ENCODE measurements at regions not wholly inside any gene's neighbourhood (a gene's known extent, or its start where the extent isn't known, plus 50 kb on each side); places are given as distances from the start of the nearest gene placed in this dataset.

DNA sequence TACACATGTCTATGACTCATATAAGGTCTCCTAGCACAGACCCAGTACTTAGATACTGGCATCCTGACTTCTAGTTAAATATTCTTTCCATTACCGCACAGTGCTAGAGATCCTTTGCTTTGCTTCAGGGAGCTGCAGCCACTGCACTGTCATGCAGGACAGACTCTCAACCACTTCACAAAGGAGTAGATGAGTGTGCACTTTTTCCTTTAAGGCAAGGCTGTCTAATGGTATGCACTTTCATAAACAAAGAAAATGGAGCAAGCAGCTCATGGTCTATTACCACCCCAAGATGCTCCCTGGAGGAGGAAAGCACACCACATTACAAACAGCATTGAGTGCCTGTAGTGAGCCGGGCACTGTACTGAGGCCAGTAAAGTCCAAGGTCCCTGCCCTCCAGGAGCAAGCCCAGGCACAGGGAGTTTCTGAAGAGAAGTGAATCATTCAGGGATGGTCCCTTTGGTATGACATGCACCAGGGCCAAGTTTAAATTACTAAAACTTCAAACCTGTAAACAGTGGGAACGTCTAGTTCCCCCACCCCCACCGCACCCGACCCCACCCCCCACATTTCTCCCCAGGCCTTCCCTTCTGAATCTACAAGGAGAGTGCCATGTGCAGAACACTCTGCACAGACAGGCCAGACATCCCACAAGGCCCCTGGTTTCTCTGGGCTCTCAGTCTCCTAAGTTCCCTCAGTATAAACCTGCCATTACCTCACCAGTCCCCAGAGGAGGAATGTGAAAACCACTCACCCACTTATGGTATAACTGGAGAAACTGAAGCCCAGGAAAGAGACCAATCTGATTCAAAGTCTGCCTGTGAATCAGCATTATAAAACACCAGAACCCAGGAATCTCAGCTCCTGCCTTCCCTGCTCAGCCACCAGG lies 107.8 kb upstream of the BCL6 start:
- Histone ChIP-seq H3K27me3 (no peaks in the 10 kb centered on the region), H3K4me3 (no peak overlapping the region), H3K27ac (no peak overlapping the region), H3K9me3 (no peaks in the 10 kb centered on the region), H3K4me1 (peaks cover 19 to 27% of the 10 kb centered on the region in 2 donors), H3K36me3 (no peaks in the 10 kb centered on the region)
- ATAC-seq: no peak
- no peak for DNase-seq
- in situ Hi-C loops (cut with MboI; ENCODE audit: low sequenced_read_pairs in 4 of 4) (no loop called here), intact Hi-C loops (cut with DNase I; ENCODE audit: low total_unique reads) (loop anchor here (10.0 kb wide), 1 partner anchor 1092 kb away; no protein-coding TSS in a partner anchor)
- TF ChIP-seq POLR2A (IDR thresholded peaks at IDR 0.05): no peak
- no peak for TF ChIP-seq CTCF (IDR thresholded peaks at IDR 0.05 in 4 of 5, conservative IDR thresholded peaks at IDR 0.05 in 1 of 5)

GRCh38 chr3:187855131-187855530 lies 109.9 kb upstream of the BCL6 start:
- in situ Hi-C loops (cut with MboI; ENCODE audit: low sequenced_read_pairs in 4 of 4) (no loop called here), intact Hi-C loops (cut with DNase I; ENCODE audit: low total_unique reads) (loop anchor here (5.0 to 10.0 kb wide), 5 partner anchors 102 to 1090 kb away; partner anchors contain the start of gene BCL6)

DNA sequence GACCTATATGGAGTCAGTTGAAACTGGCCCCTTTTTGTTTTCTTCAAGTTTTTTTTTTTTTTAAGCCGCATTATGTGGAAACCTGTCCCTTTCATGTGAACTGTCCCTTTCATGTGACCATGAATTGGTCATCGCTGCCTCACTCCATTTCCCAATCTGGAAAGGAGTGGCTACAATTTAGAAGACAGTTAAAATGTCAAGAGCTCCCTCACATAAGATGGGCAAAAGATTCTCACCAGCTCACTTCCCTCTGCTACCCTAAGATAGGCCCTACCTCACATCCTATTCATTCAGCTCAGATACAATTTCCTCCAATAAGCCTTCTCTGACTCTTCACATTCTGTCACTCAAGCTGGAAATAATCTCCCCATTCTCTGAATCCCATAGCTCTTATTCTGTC lies 111.3 kb upstream of the BCL6 start:
- in situ Hi-C loops (cut with MboI; ENCODE audit: low sequenced_read_pairs in 4 of 4) (no loop called here), intact Hi-C loops (cut with DNase I; ENCODE audit: low total_unique reads) (loop anchor here (5.0 to 10.0 kb wide), 5 partner anchors 101 to 1088 kb away; partner anchors contain the start of gene BCL6)
- TF ChIP-seq POLR2A (IDR thresholded peaks at IDR 0.05): peak in 1 of 2 donors; percentile 9
- no peak for TF ChIP-seq CTCF (IDR thresholded peaks at IDR 0.05 in 4 of 5, conservative IDR thresholded peaks at IDR 0.05 in 1 of 5)
- peak overlapping the region; percentile 74 to 87 (median 80) for H3K27ac ChIP-seq
- no peaks in the 10 kb centered on the region for H3K27me3 ChIP-seq
- peaks cover 25 to 37% of the 10 kb centered on the region in 2 donors for H3K4me1 ChIP-seq
- H3K4me3 ChIP-seq: no peak overlapping the region
- H3K36me3 ChIP-seq: no peaks in the 10 kb centered on the region
- ATAC-seq (peak; percentile 75 to 77), DNase-seq (peak; percentile 19 to 64)
- no peaks in the 10 kb centered on the region for H3K9me3 ChIP-seq

More at GRCh38 chr3:187855131-187855530, 109.9 kb upstream of the BCL6 start:
- Histone ChIP-seq H3K36me3 (no peaks in the 10 kb centered on the region), H3K9me3 (no peaks in the 10 kb centered on the region), H3K27ac (peak overlapping the region; percentile 26 to 87 (median 74)), H3K4me1 (peaks cover 25 to 37% of the 10 kb centered on the region in 2 donors), H3K4me3 (no peak overlapping the region), H3K27me3 (no peaks in the 10 kb centered on the region)
- DNase-seq (peak in 1 of 2 donors; percentile 43), ATAC-seq (no peak)
- TF ChIP-seq POLR2A (IDR thresholded peaks at IDR 0.05): no peak
- no peak for TF ChIP-seq CTCF (IDR thresholded peaks at IDR 0.05 in 4 of 5, conservative IDR thresholded peaks at IDR 0.05 in 1 of 5)

DNA sequence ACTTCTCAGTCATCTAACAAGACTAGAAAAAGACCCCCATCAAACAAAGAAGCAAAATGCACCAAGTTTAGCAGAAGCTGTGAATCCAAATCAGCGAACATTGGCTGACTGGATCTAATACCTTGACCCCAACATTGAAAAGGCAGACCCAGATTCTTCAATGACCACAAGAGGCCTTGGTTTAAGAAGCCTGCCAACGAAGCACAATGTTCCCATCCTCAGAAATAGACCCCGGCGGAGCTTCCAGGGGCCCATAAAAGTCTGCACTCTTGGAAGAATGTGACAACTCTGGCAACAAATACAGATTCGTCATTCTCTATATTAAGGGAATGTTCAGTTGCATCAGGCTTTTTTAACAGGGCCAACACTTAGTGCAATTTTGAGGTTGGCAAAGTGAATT lies 112.8 kb upstream of the BCL6 start:
- TF ChIP-seq POLR2A (IDR thresholded peaks at IDR 0.05): no peak
- TF ChIP-seq CTCF (IDR thresholded peaks at IDR 0.05 in 4 of 5, conservative IDR thresholded peaks at IDR 0.05 in 1 of 5): no peak
- peak; percentile 89 to 91 for ATAC-seq
- in situ Hi-C loops (cut with MboI; ENCODE audit: low sequenced_read_pairs in 4 of 4) (no loop called here), intact Hi-C loops (cut with DNase I; ENCODE audit: low total_unique reads) (loop anchor here (1.0 to 10.0 kb wide), 6 partner anchors 59 to 1087 kb away; partner anchors contain the start of gene BCL6)
- H3K27ac ChIP-seq: peak overlapping the region; percentile 74 to 87 (median 80)
- H3K36me3 ChIP-seq: no peaks in the 10 kb centered on the region
- H3K9me3 ChIP-seq: no peaks in the 10 kb centered on the region
- H3K4me1 ChIP-seq: peaks cover 25 to 37% of the 10 kb centered on the region in 2 donors
- peak; percentile 69 to 84 for DNase-seq
- no peak overlapping the region for H3K4me3 ChIP-seq
- H3K27me3 ChIP-seq: no peaks in the 10 kb centered on the region

Data from gastrocnemius medialis (tissue), 4 donors.